IPS DF 19.7 (cell line): ENCODE measurements at regions not wholly inside any gene's neighbourhood (a gene's known extent, or its start where the extent isn't known, plus 50 kb on each side); places are given as distances from the start of the nearest gene placed in this dataset.

ENCODE experiments used
- DNase-seq: peaks from one replicate; pipeline ENCODE4 v3.0.0-alpha.2; 2013; ENCODE audit warnings: low read depth, low spot score

- DNase-seq = no peak
These were observed 513.1 kb upstream of the CBLB start for GRCh38 chr3:106381939-106382335.

GRCh38 chr3:106386050-106386449, 517.2 kb upstream of the CBLB start:
- DNase-seq = no peak

- no peak for DNase-seq
These were observed 524.1 kb upstream of the CBLB start for GRCh38 chr3:106392915-106393314.

GRCh38 chr3:106397006-106397405, 528.2 kb upstream of the CBLB start:
- DNase-seq = peak; percentile 30

- DNase-seq = no peak
These were observed 530.2 kb upstream of the CBLB start for GRCh38 chr3:106398891-106399600.

GRCh38 chr3:106399761-106400160, 530.9 kb upstream of the CBLB start:
- no peak for DNase-seq

GRCh38 chr3:106401666-106402490, 533.1 kb upstream of the CBLB start:
- no peak for DNase-seq

- DNase-seq = no peak
These were observed 534.7 kb upstream of the CBLB start for GRCh38 chr3:106403371-106404145.

GRCh38 chr3:106413683-106414082, 544.9 kb upstream of the CBLB start:
- DNase-seq = no peak

- no peak for DNase-seq
These were observed 551.8 kb upstream of the CBLB start for GRCh38 chr3:106420628-106421027.

GRCh38 chr3:106421426-106421825, 552.6 kb upstream of the CBLB start:
- DNase-seq = no peak

GRCh38 chr3:106421909-106422308, 553.1 kb upstream of the CBLB start:
- DNase-seq = no peak

GRCh38 chr3:106423321-106424225, 554.8 kb upstream of the CBLB start:
- no peak for DNase-seq

GRCh38 chr3:106425026-106425425, 556.2 kb upstream of the CBLB start:
- DNase-seq = no peak

GRCh38 chr3:106425916-106426315, 557.1 kb upstream of the CBLB start:
- DNase-seq = no peak

GRCh38 chr3:106428565-106428994, 559.8 kb upstream of the CBLB start:
- DNase-seq = no peak

GRCh38 chr3:106431721-106432120, 562.9 kb upstream of the CBLB start:
- DNase-seq = no peak

GRCh38 chr3:106435899-106436453, 567.2 kb upstream of the CBLB start:
- DNase-seq = no peak

GRCh38 chr3:106438887-106439286, 570.1 kb upstream of the CBLB start:
- DNase-seq = no peak

- no peak for DNase-seq
These were observed 571.9 kb upstream of the CBLB start for GRCh38 chr3:106440672-106441071.

- no peak for DNase-seq
These were observed 577.5 kb upstream of the CBLB start for GRCh38 chr3:106446271-106446670.
